Cardiac fibroblast (primary cell): ENCODE measurements at regions not wholly inside any gene's neighbourhood (a gene's known extent, or its start where the extent isn't known, plus 50 kb on each side); places are given as distances from the start of the nearest gene placed in this dataset.

ENCODE experiments used
- DNase-seq, 2 donors: peaks; one replicate each; pipeline versions ENCODE4 v3.0.0 to v3.0.0-alpha.2; 2010; ENCODE audit warnings: low read depth in 2 of 2
- H3K4me3 ChIP-seq, 2 donors: replicated peaks in 1 of 2; 1 replicate in 1 of 2; 2 replicates in 1 of 2; pipeline ENCODE4 v1.5.1; 2011; ENCODE audit warnings: low read depth in 2 of 2, low read length in 2 of 2, mild to moderate bottlenecking in 2 of 2, moderate library complexity in 1 of 2
- CTCF ChIP-seq: IDR thresholded peaks from one replicate; pipeline ENCODE4 v1.5.1; 2011; ENCODE audit warnings: low read depth, mild to moderate bottlenecking, low read length, inconsistent platforms

- DNase-seq, result peak; percentile 58 to 66
- TF ChIP-seq CTCF, result no peak
- peak overlapping the region; percentile 83 to 94 for H3K4me3 ChIP-seq
These were observed 89.4 kb upstream of the IPO9 start for GRCh38 chr1:201739492-201740085.

DNA sequence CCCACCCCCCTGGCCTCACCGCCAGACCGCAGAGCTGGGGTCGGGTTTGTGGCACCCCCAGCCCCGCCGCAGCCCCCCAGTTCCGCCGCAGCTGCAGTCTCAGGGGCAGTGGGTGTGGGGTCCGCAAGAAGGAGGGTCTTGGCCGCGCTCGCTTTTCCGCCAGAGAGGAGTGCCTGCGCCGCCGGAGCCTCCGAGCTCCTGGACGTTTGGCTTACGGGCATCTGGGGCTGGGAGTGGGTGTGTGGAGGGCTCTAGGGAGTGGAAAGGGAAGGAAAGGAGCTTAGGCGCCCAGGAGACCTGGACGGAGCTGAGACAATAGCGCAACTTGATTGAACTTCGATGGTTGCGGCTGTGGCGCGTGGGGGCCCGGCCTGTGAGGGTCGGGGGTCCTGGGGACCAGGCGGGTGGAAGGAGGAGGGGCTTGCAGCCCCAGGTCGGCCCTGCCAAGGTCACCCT is 88.8 kb upstream of the IPO9 start:
- no peak for DNase-seq
- peak overlapping the region; percentile 83 to 94 for H3K4me3 ChIP-seq
- TF ChIP-seq CTCF, result no peak

- no peak for TF ChIP-seq CTCF
- peak overlapping the region; percentile 83 to 94 for H3K4me3 ChIP-seq
- peak in 1 of 2 donors; percentile 44 for DNase-seq
These were observed 88.3 kb upstream of the IPO9 start for GRCh38 chr1:201740670-201741111.

DNA sequence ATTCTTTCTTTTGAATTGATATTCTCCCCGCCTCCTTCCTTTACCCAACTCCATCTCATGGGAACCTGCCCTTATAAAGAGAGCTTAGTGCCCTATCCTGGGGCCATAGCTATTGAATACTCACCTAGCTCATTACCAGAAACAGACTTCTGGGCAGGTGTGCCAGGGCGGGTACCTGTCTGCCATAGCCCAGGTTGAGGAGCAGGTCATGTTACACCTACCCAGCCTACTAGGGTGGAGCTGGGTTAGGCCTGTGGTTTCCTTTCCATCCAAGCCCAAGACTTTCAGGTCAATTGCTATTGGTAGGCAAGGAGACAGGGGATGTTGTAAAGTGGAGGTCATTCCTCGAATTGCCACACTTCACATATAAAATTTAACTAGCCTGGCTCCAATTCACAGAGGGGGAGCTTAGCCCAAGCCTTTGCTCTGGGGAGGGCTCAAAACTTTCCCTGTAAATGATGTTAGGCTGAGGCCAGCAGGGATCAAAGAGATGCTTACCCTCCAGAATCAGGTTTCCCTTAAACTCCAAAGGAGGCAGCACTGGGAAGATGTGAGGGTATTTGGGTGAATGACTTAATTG is 87.1 kb upstream of the IPO9 start:
- H3K4me3 ChIP-seq, result peak overlapping the region in 1 of 2 donors; percentile 83
- no peak for DNase-seq
- TF ChIP-seq CTCF, result no peak

DNA sequence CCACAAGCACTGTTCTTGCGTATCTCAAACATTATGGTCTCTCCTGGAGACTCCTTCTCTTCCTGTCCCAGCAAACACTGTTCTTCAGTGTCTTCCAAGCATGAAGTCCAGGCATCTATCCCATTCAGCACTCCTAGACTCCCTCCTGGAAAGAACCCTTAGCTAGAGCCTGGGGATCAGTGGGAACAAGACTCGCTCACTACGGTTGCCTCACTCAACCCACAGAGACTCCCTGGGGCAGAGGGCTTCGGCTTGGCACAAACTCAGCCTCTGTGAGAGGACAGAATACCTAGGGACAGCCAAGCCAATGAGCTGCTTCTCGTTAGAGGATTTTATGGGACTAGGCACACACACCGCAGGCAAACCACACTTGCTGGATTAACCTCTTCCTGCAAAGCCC is 86.5 kb upstream of the IPO9 start:
- no peak for DNase-seq

DNA sequence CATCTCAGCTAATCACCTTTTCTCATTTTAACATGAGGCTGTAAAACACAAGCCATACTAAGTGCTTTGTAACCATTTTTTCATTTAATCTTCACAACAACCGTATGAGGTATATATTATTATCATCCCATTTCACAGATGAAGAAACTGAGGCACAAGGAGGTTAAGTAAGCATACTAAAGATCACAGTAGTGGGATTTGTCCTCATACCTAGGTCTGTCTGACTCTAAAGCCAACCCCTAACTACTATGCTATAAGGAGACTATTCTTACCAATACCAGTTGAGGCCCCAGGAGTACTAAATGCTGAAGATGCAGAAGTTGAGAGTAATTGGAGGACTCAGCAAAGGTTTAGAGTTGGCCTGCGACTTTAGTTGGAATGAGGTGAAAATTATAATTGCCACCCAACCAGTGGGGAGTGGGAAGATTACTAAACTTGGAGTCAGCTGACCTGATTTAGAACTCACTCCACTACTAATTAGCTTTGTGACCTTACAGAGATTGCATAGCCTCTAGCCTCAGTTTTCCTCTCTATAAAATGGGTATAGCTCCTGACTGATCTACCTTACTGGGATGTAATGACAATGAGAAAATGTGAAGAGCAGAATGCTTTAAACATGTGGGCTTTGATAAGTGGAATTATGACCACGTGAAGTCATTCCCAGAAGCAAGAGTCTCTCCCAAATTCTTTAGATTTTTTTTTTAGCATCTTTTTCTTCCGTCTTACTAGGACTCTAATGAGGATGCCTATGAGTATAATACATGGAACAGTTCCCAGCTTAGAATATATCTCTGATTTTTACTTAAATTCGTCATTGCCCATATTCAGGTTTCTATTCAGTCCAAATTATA is 85.8 kb upstream of the IPO9 start:
- H3K4me3 ChIP-seq, result no peak overlapping the region
- TF ChIP-seq CTCF, result no peak
- DNase-seq, result no peak

More for the DNA sequence above, 86.5 kb upstream of the IPO9 start:
- H3K4me3 ChIP-seq, result peak overlapping the region in 1 of 2 donors; percentile 14
- no peak for TF ChIP-seq CTCF
